Amygdala (tissue), 56 donors: ENCODE measurements at regions not wholly inside any gene's neighbourhood (a gene's known extent, or its start where the extent isn't known, plus 50 kb on each side); places are given as distances from the start of the nearest gene placed in this dataset.

Source experiments
- DNase-seq, 56 donors: peaks; one replicate each; lab custom pipeline; 2025; lab: John Stamatoyannopoulos, UW

DNA sequence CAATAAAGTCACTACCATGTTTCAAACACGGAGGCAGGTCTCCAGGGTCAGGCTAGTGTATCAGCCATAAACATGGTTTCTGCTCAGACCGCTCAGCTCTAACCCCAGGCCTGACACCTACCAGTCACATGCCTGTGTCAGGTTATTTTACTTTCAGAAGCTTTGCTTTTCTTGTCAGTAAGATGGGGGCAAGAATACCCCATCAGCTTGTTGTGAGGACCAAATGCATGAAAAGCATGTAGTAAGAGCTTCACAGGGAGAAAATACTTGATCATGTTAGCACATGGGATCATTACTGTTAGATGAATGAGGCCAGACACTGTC is 65.2 kb upstream of the PIM1 start:
- no peak for DNase-seq

DNA sequence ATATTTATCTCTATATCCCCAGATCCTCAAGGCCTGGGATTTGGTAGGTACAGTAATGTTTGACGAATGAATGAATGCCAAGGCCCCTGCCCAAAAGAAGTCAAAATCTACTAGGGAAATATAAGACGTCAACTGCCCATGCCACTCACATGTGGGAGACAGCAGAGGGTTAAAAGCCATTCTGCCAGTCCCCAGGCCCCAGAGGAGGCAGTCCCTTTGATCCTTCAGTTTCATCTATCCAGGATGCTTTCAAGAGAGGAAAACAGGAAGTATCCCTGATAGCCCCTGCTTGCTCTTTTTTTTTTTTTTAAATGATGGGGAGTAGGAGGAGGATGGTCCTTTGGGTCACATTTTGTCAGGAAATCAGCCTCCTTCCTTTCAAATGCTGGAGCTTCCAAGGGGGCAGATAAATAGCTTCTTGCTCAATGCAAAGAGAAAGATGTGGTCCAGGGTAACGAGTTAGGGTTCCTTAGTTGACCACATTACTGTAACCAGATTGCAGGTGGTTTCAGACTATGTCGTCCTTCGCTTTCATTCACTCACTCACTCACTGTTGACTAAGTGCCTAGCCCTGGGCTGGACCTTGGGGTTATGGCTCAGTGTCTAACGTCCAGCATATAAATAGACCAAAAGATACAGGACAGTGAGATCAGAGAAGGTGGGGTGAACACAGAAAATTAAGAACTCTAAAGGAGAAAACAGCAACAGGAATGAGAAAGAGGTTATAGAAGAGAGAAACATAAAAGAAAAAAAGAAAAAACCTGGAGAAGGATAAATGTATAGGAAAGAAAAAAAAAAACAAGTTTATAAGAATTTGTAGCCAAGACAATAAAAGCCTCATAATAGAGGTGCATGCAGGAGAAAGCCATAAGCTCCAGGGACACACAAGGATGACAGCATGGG is 64.6 kb upstream of the PIM1 start:
- DNase-seq = no peak

DNA sequence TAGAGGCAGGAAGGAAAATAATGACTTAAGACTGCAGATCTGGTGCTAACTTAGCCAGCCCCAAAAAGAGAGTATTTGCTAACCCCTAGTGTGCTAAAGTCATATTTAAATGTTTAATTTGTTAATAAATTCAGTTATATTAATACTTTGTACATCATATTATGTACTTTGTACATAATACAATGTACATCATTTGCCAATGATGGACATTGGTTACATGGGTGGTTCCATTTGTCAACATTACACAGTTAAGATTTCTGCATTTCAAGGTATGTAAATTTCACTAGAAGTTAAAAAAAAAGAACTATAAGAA is 63.9 kb upstream of the PIM1 start:
- DNase-seq = no peak

DNA sequence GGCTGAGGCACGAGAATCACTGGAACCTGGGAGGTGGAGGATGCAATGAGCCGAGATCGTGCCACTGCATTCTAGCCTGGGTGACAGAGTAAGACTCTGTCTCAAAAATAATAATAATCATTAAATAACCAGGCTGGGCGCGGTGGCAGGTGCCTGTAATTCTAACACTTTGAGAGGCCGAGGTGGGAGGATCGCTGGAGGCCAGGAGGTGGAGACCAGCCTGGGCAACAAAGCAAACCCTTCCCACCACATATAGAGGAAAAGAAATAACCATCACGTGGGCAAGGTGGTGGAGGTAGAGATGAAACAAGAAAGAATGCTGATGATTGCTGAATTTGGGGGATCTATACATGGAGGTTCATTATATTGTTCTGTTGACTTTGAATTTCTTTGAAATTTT is 63.4 kb upstream of the PIM1 start:
- DNase-seq = no peak

DNA sequence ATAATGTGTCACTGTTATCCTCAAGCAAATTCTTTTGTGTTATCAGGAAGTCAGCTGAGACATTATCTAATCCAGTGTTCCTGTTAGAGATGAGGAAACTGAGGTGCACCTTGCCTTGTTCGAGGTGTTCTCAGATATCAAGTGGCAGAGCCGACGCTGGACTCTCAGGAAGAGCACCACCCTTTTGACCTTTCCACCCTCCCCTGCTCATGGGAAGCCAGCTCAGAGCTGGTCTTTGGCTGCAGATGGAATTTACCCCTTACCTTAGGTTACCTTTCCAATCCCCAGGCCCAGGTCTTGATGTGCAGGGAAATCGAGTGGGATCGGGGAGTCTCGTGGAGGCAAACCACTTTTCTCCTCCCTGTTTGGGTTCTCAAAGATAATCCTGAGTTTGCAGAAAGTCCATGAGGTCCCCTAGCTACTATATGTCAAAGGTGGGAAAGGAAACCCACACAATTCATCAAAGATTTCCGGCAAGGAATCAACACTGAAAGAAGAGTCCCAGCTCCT is 62.9 kb upstream of the PIM1 start:
- no peak for DNase-seq

DNA sequence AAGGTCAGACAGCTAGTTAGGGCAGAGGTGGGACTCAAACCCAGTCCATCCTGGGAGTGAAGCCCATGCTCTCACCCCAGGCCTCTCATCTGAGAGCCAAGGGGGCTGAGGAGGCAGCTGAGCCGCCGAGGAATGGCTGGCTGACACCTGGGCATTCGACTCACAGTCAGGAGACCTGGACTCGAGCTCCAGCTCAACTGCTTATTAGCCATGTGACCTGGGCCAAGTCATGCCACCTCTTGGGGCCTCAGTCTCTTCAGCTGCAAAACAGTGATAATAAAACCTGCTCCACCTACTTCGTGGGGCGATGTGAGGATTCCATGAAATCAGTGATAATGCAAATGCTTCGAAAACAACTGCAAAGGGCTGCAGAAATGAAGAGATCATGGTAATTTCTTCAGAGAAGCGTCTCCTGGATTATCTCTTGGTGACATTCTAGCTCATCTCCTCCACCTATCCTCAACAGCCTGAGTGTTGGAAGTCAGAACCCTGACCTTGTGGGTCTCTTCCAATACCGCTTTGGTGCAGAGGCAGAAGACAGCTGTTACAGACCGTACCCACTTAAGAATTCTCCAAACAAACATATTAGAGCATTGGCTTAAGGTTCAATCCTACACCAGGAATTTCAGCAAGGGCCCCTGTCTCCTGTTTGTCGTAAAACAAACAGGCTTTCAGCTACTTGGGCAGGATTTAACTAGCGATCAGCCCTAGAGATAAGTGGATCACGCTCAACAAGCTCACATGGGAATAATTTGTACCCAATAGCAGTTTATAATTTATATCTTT is 60.0 kb upstream of the PIM1 start:
- no peak for DNase-seq

DNA sequence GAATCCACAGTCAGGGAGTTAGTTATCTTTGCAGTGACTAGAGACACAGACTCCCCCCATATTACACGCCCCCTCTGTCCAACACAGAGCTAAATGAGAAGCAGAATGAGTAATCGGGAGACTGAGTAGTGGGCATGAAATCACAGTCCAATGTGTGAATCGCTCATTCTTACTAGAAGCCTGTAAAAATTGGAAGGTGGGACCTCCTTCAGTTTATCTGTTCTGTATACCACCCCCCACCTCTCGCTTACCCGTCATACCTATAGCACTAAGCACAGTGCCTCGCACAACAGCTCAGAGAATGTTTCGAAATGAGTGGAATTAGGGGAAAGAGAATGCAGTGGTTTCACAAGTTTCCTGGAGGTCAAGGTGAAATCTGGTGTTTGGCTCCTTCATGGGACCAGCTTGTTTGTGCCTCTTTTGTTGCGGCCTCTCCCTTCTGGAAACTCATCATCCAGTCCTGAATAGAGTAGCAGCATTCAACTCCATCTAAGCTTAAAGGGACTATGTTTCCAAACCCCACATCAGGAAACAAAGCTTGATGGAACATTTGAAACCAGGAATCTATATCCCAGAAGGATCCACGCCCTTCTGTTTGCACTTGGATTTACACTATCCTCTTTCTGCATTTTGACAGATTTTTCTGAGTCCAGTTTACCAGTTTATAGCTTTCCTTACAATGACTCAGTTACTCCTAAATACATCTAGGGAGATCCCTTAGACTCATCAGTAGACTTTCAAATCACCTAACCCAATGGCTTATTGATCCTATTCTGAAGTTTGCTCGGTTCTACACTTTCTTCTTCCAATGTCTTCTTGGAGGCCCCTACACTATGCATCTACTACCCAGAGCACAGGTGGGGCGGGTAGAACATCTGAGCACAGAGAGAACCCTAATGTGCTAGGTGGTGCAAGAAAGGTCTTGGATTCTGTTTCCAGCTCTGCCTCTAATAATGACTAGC is 59.2 kb upstream of the PIM1 start:
- DNase-seq = no peak

DNA sequence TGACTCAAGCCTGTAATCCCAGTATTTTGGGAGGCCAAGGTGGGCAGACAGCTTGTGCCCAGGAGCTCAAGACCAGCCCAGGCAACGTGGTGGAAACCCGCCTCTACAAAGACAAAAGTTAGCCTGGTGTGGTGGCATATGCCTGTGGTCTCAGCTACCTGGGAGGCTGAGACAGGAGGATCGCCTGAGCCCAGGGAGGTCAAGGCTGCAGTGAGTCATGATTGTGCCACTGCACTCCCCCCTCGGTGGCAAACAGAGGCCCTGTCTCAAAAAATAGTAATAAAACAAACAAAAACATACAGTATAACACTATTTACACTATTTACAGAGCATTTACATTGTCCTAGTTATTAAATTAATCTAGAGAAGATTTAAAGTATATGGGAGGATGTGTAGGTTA is 56.0 kb upstream of the PIM1 start:
- no peak for DNase-seq

DNA sequence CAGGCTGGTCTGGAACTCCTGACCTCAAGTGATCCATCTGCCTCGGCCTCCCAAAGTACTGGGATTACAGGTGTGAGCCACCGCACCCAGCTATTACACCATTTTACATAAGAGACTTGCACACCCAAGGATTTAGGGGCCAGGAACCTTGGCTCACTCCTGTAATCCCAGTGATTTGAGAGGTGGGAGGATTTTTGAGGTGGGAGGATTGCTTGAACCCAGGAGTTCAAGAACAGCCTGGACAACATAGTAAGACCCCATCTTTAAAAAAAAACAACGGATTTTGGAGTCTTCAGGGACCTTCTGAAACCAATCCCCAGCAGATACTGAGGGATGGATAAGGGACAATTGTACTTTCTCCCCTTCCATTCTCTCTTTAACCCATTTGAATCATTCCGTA is 55.3 kb upstream of the PIM1 start:
- no peak for DNase-seq

DNA sequence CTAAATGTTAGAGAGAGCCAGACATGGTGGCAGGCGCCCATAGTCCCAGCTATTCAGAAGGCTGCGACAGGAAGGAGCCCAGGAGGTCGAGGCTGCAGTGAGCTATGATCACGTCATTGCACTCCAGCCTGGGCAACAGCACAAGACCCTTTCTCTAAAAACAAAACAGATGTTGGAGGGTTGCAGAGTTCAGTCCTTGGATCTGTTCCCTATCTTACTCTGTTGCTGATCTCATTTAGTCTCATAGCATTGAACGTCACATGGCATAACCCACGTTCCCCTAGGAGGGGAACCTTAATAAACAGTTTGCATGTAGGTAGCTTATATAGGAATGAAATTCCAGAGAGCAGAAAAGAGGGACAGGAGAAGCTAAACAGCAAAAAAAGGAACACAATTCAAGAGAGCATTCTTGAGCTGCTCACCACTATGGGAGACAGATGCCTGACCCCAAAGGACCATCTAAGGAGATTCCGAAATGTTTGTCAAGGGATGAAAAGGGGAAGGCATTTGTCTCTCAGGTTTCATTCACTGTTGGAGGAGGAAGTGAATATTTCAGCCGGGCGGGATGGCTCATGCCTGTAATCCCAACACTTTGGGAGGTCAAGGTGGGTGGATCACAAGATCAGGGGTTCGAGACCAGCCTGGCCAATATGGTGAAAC is 54.6 kb upstream of the PIM1 start:
- DNase-seq = no peak

DNA sequence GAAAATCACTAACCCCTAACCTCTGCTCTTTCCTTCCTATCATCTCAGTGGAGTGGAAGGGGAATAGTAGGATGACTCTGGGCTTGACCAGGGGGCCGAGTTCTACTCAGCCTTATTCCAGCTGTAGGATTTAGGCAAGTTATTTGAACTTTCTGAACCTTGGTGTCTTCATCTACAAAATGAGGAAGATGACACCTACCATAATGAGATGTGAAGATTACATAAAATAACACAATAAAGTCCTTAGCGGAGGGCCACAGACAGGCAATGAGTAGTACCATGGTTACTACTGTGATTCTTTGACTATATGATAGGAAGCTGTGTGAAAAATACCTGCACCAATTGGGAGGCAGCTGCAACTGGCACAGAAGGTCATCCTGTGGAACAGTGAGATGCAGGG is 53.6 kb upstream of the PIM1 start:
- no peak for DNase-seq

DNA sequence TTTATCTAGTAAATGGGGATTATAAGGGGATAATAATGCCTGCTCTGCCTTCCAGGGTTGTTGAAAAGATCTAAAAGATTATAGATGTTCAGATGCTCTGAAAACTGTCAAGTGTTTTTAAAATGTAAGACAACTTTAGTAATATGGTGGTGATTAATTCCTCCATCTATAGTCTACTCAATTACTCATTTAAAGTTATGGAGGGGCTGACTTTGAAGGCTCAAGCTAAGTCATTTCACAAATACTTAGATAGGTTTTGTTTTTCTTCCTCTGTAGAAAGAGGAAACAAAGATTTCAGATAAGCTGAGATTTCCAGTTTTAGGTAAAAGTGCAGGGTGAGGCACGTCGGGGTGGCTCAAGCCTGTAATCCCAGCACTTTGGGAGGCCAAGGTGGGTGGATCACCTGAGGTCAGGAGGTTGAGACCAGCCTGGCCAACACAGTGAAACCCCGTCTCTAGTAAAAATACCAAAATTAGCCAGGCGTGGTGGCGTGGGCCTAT is 50.5 kb upstream of the PIM1 start:
- no peak for DNase-seq
